Upper lobe of right lung (tissue), 1 donor: ENCODE measurements at regions not wholly inside any gene's neighbourhood (a gene's known extent, or its start where the extent isn't known, plus 50 kb on each side); places are given as distances from the start of the nearest gene placed in this dataset.
"Not testable (repeated sequence)": the region's sequence is repeated elsewhere in the genome, so short reads cannot be mapped to it uniquely, and the experiment has no call there.

Source experiments
- ATAC-seq: fragments of 200-7000 bp; cut with Tn5 transposase; one replicate; pipeline ENCODE4 v1.9.1; 2020; ENCODE audit warnings: mild to moderate bottlenecking, moderate library complexity
- DNase-seq: peaks from one replicate; pipeline ENCODE4 v3.0.0-alpha.2; 2020
- H3K27ac ChIP-seq: fragments of 200-600 bp; one replicate; pipeline ENCODE4 v1.8.0; 2022
- H3K27me3 ChIP-seq: fragments of 200-600 bp; one replicate; pipeline ENCODE4 v1.8.0; 2022; ENCODE audit warnings: mild to moderate bottlenecking
- H3K36me3 ChIP-seq: fragments of 200-600 bp; one replicate; pipeline ENCODE4 v1.8.0; 2022
- H3K4me1 ChIP-seq: fragments of 200-600 bp; one replicate; pipeline ENCODE4 v1.8.0; 2022
- H3K4me3 ChIP-seq: fragments of 200-600 bp; one replicate; pipeline ENCODE4 v1.8.0; 2022; ENCODE audit warnings: mild to moderate bottlenecking
- H3K9me3 ChIP-seq: fragments of 200-600 bp; one replicate; pipeline ENCODE4 v1.8.0; 2022
- CTCF ChIP-seq: fragments of 200-600 bp; IDR thresholded peaks from one replicate; pipeline ENCODE4 v1.8.0; 2022; ENCODE audit warnings: antibody characterized with exemption
- intact Hi-C: fragments of 100-400 bp; cut with DNase I; formaldehyde crosslinking; loops from one replicate; pipeline ENCODE4 v1.11.0; 2022
- donor health status: DM: no; HTN: yes; CAD: no; lungs with severe emphysema.

- DNase-seq: no peak
- Histone ChIP-seq H3K27me3 (peaks cover 65% of the 10 kb centered on the region), H3K36me3 (no peaks in the 10 kb centered on the region), H3K27ac (no peak overlapping the region), H3K4me1 (no peaks in the 10 kb centered on the region), H3K4me3 (no peak overlapping the region), H3K9me3 (no peaks in the 10 kb centered on the region)
- no peak for TF ChIP-seq CTCF
- no peak for ATAC-seq
- intact Hi-C loops: no loop called here
Measured at GRCh38 chr6:27605401-27606342, 132.8 kb upstream of the ZNF184 start.

GRCh38 chr6:27604986-27605385, 132.1 kb upstream of the ZNF184 start:
- H3K27ac ChIP-seq: no peak overlapping the region
- peaks cover 64% of the 10 kb centered on the region for H3K27me3 ChIP-seq
- H3K4me1 ChIP-seq: no peaks in the 10 kb centered on the region
- intact Hi-C loops: no loop called here
- H3K36me3 ChIP-seq: no peaks in the 10 kb centered on the region
- no peaks in the 10 kb centered on the region for H3K9me3 ChIP-seq
- no peak for TF ChIP-seq CTCF
- DNase-seq (no peak), ATAC-seq (no peak)
- H3K4me3 ChIP-seq: no peak overlapping the region

- H3K4me3 ChIP-seq: no peak overlapping the region
- H3K27me3 ChIP-seq: peaks cover 81% of the 10 kb centered on the region
- DNase-seq (no peak), ATAC-seq (no peak)
- no peak overlapping the region for H3K27ac ChIP-seq
- intact Hi-C loops: no loop called here
- H3K36me3 ChIP-seq: no peaks in the 10 kb centered on the region
- no peaks in the 10 kb centered on the region for H3K4me1 ChIP-seq
- no peak for TF ChIP-seq CTCF
- no peaks in the 10 kb centered on the region for H3K9me3 ChIP-seq
Measured at GRCh38 chr6:27601668-27602254, 128.9 kb upstream of the ZNF184 start.

GRCh38 chr6:27599859-27600532, 127.1 kb upstream of the ZNF184 start:
- no peak overlapping the region for H3K27ac ChIP-seq
- H3K4me1 ChIP-seq: no peaks in the 10 kb centered on the region
- no peak for ATAC-seq
- no peak overlapping the region for H3K4me3 ChIP-seq
- peaks cover 82% of the 10 kb centered on the region for H3K27me3 ChIP-seq
- no peak for DNase-seq
- no peaks in the 10 kb centered on the region for H3K9me3 ChIP-seq
- intact Hi-C loops: no loop called here
- no peaks in the 10 kb centered on the region for H3K36me3 ChIP-seq
- no peak for TF ChIP-seq CTCF

GRCh38 chr6:27597031-27597567, 124.2 kb upstream of the ZNF184 start:
- H3K27me3 ChIP-seq: peaks cover 82% of the 10 kb centered on the region
- H3K27ac ChIP-seq, H3K4me3 ChIP-seq, H3K36me3 ChIP-seq, H3K9me3 ChIP-seq, intact Hi-C loops, ATAC-seq, DNase-seq, H3K4me1 ChIP-seq: not testable (repeated sequence)
